ENCODE measurements at regions not wholly inside any gene's neighbourhood (a gene's known extent, or its start where the extent isn't known, plus 50 kb on each side); places are given as distances from the start of the nearest gene placed in this dataset.

DNA sequence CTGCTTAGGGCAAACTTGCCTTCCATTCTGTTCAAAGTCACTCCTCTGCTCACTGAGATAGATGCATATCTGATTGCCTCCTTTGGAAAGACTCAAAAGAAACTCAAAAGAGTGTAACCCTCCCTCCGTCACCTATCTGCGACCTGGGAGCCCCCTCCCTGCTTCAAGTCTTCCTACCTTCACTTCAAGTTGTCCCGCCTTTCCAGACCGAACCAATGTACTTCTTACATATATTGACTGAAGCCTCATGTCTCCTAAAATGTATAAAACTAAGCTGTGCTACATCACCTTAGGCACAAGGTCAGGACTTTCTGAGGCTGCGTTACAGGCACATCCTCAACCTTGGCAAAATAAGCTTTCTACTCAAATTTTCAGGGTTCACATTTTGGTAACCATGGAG lies 77.4 kb upstream of the C1GALT1 start:
- no peak for DNase-seq (ENCODE audit: low read depth in 1 of 2, low spot score in 1 of 2)
- no peak for TF ChIP-seq JUND (IDR thresholded peaks at IDR 0.05; ENCODE audit: low read depth)
- in situ Hi-C loops (cut with HindIII; ENCODE audit: low pct_unique_long_range_greater_than_20kb, low sequenced_read_pairs) = no loop called here

GRCh38 chr7:7105800-7106582 lies 76.4 kb upstream of the C1GALT1 start:
- DNase-seq (ENCODE audit: low read depth in 1 of 2, low spot score in 1 of 2) = no peak
- in situ Hi-C loops (cut with HindIII; ENCODE audit: low pct_unique_long_range_greater_than_20kb, low sequenced_read_pairs) = no loop called here
- TF ChIP-seq JUND (IDR thresholded peaks at IDR 0.05; ENCODE audit: low read depth) = no peak

DNA sequence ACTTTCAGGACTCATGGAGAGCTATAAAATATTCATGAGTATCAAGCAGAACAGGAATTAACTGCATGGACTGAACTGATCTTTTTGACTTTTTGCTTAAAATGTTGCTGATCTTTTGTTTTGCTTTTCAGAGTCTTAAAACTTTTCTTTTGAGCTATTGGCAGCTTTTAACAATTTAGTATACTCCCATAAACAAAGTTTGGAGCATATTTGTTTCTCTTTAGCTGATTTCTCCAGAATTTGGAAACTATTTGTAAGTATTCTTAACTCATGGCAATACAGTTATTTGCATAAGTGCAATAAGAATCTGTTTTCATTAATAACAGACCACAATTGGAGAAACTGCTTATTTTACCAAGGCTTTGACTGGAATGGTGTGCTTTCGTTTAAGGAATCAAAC lies 73.4 kb upstream of the C1GALT1 start:
- TF ChIP-seq JUND (IDR thresholded peaks at IDR 0.05; ENCODE audit: low read depth) = no peak
- DNase-seq (ENCODE audit: low read depth in 1 of 2, low spot score in 1 of 2) = no peak
- in situ Hi-C loops (cut with HindIII; ENCODE audit: low pct_unique_long_range_greater_than_20kb, low sequenced_read_pairs) = no loop called here

DNA sequence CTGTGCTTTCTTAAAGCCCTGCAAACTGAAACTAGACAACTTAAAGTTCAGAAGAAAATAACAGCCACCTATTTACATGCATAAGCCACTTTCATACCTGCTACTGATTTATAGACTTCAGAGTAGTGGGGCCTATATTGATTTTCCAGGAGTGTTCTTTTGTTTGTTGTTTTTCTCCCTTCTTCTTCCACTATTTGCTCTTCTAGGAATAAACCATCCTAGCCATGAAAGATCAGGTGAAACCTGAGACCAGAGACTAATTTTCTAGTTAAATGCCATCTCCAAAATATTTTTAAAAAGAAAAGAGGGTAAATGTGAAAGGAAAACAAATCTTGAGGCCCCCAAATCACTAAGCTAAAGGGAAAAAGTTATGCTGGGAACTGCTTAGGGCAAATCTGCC lies 72.4 kb upstream of the C1GALT1 start:
- in situ Hi-C loops (cut with HindIII; ENCODE audit: low pct_unique_long_range_greater_than_20kb, low sequenced_read_pairs) = no loop called here
- TF ChIP-seq JUND (IDR thresholded peaks at IDR 0.05; ENCODE audit: low read depth) = no peak
- no peak for DNase-seq (ENCODE audit: low read depth in 1 of 2, low spot score in 1 of 2)

GRCh38 chr7:7110706-7111105 lies 71.6 kb upstream of the C1GALT1 start:
- in situ Hi-C loops (cut with HindIII; ENCODE audit: low pct_unique_long_range_greater_than_20kb, low sequenced_read_pairs) = no loop called here
- no peak for TF ChIP-seq JUND (IDR thresholded peaks at IDR 0.05; ENCODE audit: low read depth)
- DNase-seq (ENCODE audit: low read depth in 1 of 2, low spot score in 1 of 2) = no peak

DNA sequence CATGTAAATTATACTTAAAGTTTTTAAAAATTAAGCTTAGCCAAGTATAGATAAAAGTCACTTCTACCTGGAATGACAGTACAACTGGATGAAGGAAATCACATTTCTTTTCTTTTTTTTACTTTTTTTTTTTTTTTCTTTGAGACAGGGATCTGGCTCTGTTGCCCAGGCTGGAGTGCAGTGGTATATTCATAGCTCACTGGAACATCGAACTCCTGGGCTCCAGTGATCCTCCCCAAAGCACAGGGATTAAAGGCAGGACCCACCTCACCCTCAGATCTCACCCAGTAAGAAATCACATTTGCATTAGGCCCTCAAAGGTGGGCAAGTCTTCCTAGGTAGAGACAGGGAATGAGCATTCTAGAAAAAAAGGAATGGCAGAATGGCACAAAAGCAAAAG lies 69.5 kb upstream of the C1GALT1 start:
- no peak for TF ChIP-seq JUND (IDR thresholded peaks at IDR 0.05; ENCODE audit: low read depth)
- DNase-seq (ENCODE audit: low read depth in 1 of 2, low spot score in 1 of 2) = no peak
- in situ Hi-C loops (cut with HindIII; ENCODE audit: low pct_unique_long_range_greater_than_20kb, low sequenced_read_pairs) = no loop called here

DNA sequence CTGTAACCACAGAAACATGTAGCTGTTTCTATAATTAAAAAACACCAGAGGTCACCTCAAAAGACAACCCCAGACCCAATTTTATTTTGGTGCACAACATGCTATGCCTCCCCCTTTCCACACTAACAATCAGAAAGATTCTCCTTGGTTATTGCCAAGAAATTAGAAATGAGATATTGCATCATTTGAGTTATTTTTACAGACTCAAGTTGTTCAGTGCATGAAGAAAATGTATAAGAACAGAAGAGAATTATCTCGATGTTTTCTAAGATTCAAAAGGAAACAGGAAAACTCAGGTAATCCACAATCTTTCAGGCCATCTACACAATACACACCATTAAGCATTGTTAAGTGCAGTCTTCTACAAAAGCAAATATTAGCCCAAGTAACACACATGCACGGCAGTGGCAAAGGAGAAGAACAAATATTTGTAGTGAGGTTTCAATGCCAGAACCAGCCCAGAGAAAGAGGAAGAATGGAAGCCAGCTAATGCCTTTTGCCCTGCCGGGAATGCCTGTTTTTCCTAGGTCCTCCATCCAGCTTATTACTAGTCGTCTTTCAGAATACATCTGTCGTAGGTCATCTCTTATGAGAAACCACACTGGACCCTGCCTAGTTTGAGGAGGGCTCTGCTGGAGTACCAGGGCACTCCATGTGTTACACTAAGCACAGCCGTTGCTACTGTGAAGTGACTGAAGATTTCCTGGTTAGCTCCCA lies 67.6 kb upstream of the C1GALT1 start:
- in situ Hi-C loops (cut with HindIII; ENCODE audit: low pct_unique_long_range_greater_than_20kb, low sequenced_read_pairs) = no loop called here
- TF ChIP-seq JUND (IDR thresholded peaks at IDR 0.05; ENCODE audit: low read depth) = peak; percentile 85
- peak; percentile 68 to 95 for DNase-seq (ENCODE audit: low read depth in 1 of 2, low spot score in 1 of 2)

GRCh38 chr7:7117935-7118586 lies 64.3 kb upstream of the C1GALT1 start:
- TF ChIP-seq JUND (IDR thresholded peaks at IDR 0.05; ENCODE audit: low read depth) = no peak
- DNase-seq (ENCODE audit: low read depth in 1 of 2, low spot score in 1 of 2) = no peak
- in situ Hi-C loops (cut with HindIII; ENCODE audit: low pct_unique_long_range_greater_than_20kb, low sequenced_read_pairs) = no loop called here

DNA sequence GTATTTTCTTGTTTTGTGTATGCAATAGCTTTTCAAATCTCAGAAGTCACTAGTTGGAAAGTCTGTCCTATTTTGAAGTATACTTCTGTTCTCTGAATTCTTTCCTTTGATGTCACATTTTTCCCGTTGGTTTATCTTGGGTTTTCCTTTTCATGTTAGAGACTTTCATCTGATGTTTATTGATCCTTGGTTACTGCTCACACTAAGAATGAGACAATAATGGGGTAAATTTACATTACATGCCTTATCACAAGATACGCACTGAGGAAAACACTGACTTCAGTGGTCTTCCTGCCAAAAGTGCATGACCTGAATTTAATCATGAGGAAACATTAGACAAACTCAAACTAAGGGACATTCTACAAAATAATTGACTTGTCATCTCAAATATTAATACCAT lies 63.5 kb upstream of the C1GALT1 start:
- no peak for DNase-seq (ENCODE audit: low read depth in 1 of 2, low spot score in 1 of 2)
- in situ Hi-C loops (cut with HindIII; ENCODE audit: low pct_unique_long_range_greater_than_20kb, low sequenced_read_pairs) = no loop called here
- TF ChIP-seq JUND (IDR thresholded peaks at IDR 0.05; ENCODE audit: low read depth) = no peak

GRCh38 chr7:7119729-7120128 lies 62.6 kb upstream of the C1GALT1 start:
- TF ChIP-seq JUND (IDR thresholded peaks at IDR 0.05; ENCODE audit: low read depth) = no peak
- no peak for DNase-seq (ENCODE audit: low read depth in 1 of 2, low spot score in 1 of 2)
- in situ Hi-C loops (cut with HindIII; ENCODE audit: low pct_unique_long_range_greater_than_20kb, low sequenced_read_pairs) = no loop called here

DNA sequence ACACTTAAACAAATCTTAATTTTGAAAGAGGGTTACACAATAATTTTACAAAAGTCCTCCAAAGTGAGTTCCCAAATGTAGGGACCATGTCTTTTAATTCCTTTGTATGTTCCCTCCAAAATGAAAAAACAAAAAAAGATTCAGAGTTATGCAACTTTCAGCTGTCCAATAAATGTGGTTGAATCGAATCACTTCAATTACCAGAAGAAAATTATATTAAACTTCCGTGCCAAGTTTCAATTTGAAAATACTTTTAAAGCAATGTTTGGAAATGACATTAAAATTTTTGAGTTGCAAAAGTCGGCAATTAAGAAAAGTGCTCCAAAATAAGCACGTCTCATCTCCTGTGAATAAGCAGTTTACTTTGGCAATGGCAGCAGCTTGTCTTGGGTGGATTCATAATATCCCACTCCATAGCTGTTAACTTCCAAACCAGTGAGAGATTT lies 60.3 kb upstream of the C1GALT1 start:
- no peak for DNase-seq (ENCODE audit: low read depth in 1 of 2, low spot score in 1 of 2)
- in situ Hi-C loops (cut with HindIII; ENCODE audit: low pct_unique_long_range_greater_than_20kb, low sequenced_read_pairs) = no loop called here
- no peak for TF ChIP-seq JUND (IDR thresholded peaks at IDR 0.05; ENCODE audit: low read depth)

- no peak for DNase-seq (ENCODE audit: low read depth in 1 of 2, low spot score in 1 of 2)
- in situ Hi-C loops (cut with HindIII; ENCODE audit: low pct_unique_long_range_greater_than_20kb, low sequenced_read_pairs) = no loop called here
- TF ChIP-seq JUND (IDR thresholded peaks at IDR 0.05; ENCODE audit: low read depth) = no peak
Measured at GRCh38 chr7:7122701-7123281, 59.6 kb upstream of the C1GALT1 start.

GRCh38 chr7:7125963-7126362 lies 56.4 kb upstream of the C1GALT1 start:
- TF ChIP-seq JUND (IDR thresholded peaks at IDR 0.05; ENCODE audit: low read depth) = no peak
- no peak for DNase-seq (ENCODE audit: low read depth in 1 of 2, low spot score in 1 of 2)
- in situ Hi-C loops (cut with HindIII; ENCODE audit: low pct_unique_long_range_greater_than_20kb, low sequenced_read_pairs) = no loop called here
